ENCODE measurements at regions not wholly inside any gene's neighbourhood (a gene's known extent, or its start where the extent isn't known, plus 50 kb on each side); places are given as distances from the start of the nearest gene placed in this dataset.

GRCh38 chr3:152581951-152582350 lies 253.0 kb upstream of the P2RY1 start:
- TF ChIP-seq, protein P1, sequence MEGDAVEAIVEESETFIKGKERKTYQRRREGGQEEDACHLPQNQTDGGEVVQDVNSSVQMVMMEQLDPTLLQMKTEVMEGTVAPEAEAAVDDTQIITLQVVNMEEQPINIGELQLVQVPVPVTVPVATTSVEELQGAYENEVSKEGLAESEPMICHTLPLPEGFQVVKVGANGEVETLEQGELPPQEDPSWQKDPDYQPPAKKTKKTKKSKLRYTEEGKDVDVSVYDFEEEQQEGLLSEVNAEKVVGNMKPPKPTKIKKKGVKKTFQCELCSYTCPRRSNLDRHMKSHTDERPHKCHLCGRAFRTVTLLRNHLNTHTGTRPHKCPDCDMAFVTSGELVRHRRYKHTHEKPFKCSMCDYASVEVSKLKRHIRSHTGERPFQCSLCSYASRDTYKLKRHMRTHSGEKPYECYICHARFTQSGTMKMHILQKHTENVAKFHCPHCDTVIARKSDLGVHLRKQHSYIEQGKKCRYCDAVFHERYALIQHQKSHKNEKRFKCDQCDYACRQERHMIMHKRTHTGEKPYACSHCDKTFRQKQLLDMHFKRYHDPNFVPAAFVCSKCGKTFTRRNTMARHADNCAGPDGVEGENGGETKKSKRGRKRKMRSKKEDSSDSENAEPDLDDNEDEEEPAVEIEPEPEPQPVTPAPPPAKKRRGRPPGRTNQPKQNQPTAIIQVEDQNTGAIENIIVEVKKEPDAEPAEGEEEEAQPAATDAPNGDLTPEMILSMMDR (IDR thresholded peaks at IDR 0.05; ENCODE audit: low read depth, low read length, poor library complexity, severe bottlenecking) = no peak
- TF ChIP-seq EZH2phosphoT487 (IDR thresholded peaks at IDR 0.05; ENCODE audit: borderline replicate concordance, low read length) = no peak
